Embryonic facial prominence (tissue), 1 donor: ENCODE measurements at regions not wholly inside any gene's neighbourhood (a gene's known extent, or its start where the extent isn't known, plus 50 kb on each side); places are given as distances from the start of the nearest gene placed in this dataset.

Source experiments
- DNase-seq: peaks from one replicate; pipeline ENCODE4 v3.0.0-alpha.2; 2016; ENCODE audit errors: extremely low spot score

DNA sequence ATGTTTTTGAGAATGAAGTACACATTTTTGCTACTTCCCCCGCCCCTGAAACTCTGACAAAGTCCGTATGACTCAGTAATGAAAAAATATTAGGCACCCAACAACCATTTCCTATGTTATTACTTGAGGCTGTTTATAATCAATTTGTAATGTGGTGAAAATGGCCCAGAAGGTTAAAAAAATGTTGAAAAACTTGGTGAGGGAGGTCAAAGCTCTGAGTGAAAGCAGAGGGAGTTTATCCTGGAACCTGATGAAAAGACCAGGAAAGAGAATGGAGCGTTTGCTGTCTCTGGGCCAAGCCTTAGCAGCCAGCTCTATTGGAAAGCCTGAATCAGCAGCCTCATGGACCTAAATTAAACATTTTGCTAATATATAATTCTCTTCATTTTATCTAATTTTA lies 367.7 kb upstream of the NEGR1 start:
- DNase-seq = no peak

DNA sequence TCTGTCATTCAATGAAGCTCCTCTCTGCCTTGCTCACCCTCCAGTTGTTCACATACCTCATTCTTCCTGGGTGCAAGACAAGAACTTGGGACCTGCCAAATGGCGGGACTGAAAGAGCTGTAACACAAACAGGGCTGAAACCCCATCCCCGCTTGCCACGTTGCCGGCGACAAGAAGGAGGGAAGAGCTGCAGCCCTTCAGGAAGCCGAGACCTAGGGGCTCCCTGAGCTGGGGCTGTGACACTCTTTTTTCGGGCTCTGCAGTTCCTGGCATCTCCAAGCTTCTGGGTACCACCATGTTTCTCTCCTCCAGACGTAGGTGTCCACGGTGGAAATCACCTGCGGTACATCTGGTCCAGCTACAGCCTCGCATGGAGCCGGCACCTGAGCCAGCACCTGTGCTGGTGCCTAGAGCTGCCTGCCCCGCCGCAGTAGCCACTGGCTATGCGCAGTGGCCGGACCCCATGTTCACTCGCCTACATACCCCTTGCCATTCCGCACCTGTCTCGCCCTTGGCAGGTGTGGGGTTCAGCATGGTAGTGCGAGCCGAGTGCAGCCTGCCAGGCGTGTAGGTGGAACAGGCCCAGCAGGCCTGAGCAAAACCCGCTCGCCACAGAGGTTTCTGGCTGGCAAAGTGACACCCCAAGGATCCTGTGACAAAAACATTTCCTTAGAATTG lies 367.0 kb upstream of the NEGR1 start:
- DNase-seq = no peak

DNA sequence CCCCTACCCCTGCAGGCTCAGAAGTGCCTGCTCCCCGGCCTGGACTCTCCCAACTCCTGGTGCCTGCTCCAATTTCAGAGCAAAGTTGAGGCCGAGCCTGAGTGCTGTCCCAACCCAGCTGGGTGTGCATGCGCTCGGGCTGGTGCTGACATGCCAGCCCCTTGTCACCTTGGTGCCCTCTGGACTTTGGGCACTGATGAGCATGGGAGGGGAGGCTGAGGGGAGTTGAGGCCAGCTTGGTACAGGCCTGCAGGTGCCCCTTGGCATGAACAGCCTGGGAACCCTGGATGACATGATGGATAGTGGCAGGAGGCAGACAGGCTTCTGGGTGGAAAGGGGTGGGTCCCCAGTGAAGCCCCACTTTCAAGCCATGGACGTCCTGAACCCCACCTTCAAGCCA lies 366.1 kb upstream of the NEGR1 start:
- DNase-seq = no peak

DNA sequence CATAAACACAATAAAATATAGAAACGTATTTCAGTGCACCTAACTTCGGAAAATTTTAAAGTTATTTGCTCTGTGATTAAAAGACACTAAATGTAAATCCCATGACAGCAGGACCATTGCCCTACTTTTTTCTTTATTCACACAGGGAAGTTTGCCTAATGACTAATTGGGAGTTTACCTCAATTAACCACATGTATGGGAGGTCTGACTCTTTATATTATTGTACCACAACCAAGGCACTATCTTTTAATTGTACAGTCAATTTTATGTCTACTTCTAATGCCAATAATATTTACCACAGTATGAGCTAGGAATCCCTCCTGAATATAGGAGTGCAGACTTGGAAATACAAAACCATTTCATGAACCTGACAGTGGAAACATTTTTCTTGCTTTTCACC lies 360.8 kb upstream of the NEGR1 start:
- DNase-seq = no peak

DNA sequence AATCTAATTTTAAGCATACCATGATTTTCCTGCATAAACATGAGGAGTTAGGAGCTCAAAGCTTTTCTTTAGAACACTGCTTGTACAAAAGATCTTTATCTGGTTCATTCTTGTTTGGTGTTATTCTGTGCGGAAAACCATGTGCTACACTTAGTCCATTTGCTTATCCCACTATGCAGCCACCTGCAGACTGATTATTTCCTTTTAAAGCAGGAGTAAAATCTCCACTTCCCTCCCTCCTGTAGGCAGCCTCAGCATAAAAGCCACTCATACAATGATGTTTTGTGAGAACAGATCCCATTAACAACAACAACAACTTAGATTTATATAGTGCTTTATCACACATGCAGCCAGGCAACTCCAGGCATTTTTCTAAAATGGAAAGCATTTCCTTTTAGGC lies 355.3 kb upstream of the NEGR1 start:
- no peak for DNase-seq

DNA sequence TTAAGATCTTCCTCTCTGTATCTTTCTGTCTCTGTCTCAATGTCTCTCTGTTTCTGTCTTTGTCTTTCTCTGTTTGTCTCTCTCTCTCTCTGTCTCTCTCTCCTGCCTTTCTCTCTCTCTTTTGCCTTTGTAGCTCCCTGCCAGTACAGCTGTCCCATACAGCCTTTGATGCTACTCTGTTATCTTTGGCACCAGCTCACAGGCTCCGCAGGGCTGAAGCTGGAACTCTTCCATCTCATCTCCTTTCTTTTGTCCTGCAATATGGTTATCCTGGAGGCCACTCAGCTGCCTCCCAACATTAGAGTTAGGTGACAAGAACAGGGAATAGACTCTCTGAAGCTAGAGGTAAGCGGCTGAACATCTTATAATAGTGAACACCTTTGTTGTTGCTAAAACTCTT lies 354.3 kb upstream of the NEGR1 start:
- DNase-seq = no peak

DNA sequence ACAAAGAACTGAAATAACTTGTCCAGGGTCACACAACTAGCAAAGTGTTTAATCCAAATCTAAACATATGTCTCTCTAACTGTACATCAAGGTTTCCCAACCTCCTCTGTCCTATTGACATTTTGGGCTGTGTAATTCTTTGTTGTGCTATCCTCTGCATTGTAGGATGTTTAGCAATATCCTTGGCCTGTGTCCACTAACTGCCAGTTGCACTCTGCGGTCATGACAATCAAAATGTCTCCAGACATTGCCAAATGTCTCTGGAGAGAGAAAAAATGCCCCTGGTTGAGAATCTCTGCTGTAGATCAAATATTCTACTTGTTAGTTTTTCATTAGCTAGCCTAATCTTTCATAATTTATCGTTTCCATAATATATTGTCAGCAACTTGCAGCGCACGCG lies 353.4 kb upstream of the NEGR1 start:
- no peak for DNase-seq

DNA sequence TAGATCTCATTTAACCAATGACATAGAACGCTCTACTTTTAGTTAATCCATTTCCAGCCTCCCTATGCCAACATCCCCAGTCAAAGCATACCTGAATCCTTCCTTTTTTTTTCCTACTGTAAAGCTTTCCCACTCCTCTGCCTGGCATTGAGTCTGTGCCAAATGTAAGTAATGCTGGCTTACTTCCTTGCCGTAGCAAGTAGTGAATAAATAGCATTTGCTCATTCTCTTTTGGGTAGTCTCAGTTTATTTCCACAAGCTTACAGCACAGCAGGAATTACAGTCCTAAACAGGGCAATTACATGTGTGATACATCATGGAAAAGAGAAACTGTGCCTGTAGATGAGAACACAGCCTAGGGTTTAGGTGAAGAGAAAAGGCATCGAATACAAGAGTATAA lies 352.6 kb upstream of the NEGR1 start:
- no peak for DNase-seq

DNA sequence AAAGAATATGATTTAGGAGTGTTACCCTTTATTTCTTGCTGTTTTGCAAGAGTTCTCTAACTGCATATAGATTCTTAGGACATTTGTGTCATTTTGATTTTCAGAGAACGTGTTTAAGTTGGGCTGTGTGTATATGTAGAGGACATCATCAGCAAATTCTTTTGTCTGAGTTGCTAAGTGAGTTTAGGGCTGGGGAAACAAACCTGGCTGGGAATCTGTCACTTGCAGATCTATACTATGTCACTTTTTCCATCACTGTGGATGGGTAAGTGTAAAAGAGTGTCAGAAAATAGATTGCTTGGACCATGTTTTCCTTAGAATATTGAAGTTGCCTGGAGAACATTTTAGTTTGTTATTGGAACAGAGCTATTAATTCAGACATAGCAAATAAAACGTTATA lies 349.1 kb upstream of the NEGR1 start:
- no peak for DNase-seq

DNA sequence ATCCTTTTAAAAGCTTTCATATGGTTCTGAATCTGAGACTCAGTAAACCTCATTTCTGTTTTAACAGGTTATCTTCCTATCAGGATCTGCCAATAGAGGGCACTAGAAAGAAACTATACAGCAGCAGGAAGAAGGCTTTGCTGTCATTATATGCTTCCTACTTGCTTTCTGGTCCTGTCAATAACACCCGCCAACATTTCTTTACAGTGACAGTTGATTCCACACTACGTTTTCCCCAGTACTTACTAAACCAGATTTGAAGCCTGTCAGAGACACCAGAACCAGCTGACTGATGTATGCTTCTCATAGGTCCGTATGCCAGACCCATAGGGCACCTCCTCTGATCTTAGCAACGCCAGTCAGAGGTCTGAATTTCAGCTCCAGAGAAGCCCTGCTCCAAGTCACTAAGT lies 341.0 kb upstream of the NEGR1 start:
- DNase-seq = peak; percentile 42

DNA sequence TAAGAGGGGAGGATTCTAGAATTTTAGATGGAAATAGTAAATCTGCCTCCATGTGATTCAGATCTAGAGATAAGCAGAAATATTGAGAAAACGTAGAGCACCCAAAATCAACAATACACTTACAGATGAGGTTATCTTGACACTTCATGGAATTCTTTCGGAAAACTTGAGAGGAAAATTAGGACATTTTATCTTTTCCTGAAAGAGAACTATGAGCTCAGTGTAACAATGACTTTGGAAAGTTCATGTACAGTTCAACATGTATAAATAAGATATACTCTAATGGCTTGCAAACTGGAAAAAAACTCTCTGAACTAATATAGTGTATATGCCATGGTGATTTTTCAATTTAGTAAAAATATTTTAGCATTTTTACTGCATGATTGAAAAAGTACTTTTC lies 338.1 kb upstream of the NEGR1 start:
- DNase-seq = no peak

DNA sequence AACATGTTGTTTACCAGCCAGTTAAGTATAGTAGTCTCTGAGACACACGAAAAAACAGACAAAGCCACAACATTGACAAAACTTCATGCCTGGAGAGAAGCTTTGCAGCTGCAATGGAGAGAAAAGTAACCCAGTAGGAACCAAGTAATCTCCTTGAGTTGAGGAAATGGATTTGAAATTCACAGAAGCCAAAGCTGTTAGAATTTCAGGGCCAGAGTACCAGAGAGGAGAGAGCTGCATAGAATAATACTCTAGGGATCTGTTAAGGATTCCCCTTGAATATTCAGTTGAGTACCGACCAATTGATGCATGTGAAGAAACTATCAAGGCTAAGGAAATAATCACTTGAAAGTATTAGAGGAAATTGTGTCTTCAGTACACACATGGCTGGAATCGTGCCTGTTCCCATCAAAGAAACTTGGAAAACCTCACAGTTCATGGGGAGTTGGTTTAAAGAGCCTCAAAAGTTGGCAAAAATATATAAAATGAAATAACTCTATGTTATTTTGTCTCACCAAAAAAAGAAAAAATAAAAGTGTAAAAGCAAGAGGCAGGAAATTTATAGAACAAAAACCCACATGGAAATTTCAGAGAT lies 324.0 kb upstream of the NEGR1 start:
- DNase-seq = no peak

DNA sequence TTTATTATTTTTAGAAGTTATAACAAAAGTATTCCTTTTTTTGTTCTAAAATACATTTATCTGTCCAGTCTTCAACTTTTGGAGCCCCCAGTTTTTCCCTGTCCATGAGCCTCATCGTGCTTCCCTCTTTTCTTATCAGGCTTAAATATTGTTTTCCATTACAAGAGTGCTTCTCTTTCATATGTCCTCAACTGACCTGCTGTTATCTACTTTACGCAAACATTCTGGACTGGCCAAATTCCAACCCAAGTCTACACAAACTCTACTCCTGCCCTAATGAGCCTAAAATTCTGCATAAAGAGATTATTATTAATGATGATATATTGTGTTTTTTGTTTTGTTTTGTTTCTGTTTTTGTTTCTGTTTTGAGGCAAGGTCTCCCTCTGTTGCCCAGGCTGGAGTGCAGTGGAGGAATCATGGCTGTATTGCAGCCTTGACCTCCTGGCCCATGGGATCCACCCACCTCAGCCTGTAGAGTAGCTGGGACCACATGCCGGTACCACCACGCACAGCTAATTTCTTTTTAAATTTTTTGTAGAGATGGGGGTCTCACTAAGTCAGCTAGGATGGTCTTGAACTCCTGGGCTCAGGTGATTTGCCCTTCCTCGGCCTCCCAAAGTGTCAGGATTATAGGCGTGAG lies 318.8 kb upstream of the NEGR1 start:
- DNase-seq = no peak

DNA sequence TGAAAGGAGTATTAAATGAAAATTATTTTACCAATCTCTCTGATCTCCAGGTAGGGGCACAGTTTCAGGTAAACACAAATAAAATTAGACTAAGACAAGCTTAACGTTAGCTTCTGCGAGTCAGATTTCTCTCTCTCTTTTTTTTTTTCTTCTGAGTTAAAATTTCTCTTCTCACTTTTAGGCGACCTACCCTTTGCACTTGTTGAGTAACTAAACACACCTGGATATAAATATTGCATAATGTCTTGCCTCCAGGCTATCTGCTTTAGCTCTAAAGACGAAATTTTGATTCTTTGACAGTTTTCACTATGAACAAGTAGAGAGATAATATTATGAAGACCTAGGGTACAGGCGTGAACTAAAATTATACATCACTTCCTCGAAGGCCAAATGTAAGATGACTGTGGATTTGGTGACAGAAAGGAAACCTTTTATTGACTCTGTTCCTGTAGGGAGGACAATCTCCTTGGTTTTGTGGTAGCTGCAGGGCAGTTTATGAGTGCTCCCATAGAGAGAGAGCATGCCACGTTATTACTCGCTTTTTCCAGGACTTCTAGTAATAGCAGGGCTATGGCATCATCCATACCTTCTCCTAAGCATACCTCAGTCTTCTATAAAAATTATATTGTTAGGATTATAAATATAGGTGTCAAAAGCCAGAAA lies 303.8 kb upstream of the NEGR1 start:
- DNase-seq = no peak

DNA sequence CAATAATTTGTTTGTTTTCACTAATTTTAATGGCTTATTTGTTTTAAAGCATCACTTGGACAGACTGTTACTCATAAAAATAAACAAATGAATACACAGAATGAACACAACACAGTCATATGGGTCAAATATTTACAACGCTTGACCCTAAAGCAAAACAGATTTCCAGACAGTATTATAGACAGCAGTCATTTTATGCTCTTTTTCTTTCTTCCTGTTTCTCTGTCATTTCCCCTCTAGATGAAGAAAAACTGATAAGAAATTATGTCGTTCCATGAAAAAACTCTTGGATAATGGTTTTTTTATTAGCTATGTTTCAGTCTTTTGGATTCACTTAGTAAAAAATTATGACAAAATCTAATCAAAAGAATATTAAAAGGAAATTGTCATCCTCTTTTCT lies 297.3 kb upstream of the NEGR1 start:
- no peak for DNase-seq

DNA sequence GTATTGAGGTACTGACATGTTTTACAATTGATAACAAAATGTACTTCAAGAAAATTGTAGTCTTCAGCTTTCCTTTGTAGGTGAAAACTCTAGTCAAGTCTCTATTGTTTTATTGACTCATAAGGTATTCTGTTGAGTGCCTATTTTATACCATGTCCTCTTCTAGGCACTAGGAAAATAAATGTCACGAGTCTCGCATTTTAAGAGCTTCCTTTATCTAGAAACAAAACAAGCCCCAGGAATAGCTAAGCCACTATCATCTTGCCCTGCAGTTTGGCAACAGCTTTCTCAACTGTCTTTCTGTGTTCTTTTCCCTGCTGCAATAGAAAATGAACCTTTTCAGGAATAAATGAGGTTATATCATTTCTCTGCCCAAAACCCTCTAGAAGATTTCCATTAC lies 288.5 kb upstream of the NEGR1 start:
- DNase-seq = no peak

DNA sequence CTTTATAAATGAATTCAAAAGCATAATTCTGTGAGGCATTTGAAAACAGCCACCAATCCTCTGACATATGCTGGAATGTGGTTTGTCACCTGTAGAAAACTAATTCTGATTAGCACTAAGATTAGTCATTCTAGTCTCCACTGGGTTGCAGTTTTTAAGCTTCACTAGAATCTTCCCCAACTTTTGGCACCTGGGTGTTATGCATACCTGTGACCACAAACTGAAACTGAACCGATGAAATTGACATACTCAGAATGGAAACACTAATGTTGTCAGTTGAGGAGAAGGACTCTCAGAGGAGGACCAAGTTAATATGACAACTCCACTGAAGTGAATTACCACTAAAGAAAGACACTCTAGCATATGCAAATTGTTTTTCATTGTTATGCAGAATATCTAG lies 285.8 kb upstream of the NEGR1 start:
- no peak for DNase-seq

DNA sequence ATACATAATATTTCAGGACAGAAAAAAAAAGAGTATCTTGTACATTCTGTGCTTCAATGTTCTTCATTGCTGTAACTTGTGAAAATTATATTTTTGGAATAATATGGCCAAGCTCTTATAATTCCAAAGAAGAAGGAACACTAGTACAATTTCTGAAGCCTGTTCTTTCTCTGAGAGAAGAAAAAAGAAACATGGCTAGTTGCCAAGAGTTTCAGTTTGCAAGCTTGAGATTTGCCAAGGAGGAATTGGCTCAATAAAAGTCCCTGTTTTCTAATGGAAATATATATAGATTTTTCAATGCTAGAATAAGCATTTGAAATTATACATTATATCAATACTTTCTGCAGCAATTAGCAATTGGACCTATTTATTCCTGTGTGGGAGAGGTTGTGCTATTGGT lies 285.2 kb upstream of the NEGR1 start:
- DNase-seq = no peak

DNA sequence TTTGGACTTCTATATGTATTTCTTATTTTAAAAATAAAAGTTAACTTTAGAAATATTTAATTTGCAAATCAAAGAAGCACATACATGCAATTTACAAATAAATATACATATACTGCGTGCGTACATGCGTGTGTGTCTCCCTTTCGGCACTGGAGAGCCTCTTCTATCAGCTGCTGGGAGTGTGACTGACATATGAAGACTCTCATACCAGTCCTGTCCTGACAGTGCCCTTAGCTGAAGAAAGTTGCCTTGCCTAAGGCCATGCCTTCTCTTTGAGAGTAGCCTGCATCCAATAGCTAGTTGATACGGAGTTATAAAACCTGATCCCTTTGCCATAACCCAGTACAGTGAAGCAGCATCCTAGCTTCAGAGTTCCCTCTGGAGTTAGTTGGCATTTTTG lies 282.4 kb upstream of the NEGR1 start:
- DNase-seq = no peak

DNA sequence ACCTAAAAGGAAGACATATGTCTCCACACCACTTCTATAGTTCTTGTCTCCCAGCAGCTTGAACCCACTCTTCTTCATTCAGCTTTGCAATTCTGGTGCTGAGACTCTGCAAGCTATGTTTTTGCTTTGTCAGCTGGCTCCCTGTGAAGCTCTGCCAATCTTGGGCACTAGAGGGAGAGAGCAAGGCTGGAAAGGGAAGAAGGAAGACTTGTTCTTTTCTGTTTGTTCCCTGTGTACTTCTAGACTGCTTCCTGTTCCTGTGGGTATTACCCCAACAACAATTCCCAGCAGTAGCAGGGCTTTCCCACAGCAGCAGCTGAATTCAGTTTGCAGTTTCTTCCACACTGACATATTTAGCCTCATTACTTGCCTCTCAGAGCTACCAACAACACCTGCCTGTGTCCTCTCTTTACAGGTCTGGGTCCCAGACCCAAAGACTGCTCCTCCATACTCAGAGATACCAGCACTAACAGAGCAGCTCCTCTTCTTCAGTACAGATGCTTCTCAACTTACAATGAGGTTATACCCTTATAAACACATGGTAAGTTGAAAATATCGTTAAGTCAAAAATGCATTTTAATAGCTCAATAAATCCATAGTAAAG lies 275.2 kb upstream of the NEGR1 start:
- no peak for DNase-seq

DNA sequence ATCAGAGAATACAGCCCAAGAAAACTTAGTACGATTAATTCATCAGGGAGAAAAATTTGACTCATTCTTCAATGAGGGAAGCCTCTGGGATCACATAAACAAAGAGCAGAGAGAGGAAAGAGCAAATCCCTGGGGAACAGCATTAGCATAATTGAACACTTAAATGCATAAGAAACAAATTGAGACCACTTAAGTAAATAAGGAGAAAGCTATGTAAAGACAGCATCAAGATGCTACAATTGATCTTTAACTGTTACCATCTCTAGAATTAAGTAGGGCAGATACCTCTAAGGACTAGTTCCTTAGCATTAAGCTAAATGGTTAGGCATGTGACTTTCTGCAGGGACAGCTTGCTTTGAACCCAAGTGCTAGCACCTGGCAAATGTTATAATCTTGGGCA lies 265.1 kb upstream of the NEGR1 start:
- DNase-seq = no peak

DNA sequence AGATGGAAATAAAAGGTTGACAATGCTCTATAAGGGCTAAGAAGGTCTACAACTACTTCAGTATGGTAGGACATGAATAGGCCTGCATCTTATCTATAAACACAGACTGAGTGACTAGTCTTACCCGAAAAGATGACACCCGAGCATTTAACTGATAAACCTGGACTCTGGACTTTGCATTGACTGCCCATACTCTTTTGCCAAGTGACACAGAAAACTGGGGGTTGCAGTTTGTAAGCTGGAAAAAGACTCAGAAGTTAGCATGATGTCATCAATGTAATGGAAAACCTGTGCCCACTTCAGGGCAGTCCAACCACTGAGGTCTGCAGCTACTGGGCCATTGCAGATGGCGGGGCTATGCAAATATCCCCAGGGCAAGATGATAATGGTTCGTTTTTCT lies 258.3 kb upstream of the NEGR1 start:
- DNase-seq = no peak

DNA sequence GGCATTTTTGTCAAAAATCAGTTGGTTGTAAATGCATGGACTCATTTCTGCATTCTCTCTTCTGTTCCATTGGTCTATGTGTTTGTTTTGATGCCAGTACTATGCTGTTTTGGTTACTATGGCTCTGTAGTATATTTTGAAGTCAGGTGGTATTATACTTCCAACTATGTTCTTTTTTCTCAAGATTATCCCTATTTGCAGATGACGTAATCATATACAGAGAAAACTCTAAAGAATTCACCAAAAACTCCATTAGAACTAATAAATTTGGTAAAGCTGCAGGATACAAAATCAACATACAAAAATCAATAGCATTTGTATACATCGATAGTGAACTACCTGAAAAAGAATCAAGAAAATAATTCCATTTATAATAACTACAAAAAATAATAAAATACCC lies 253.1 kb upstream of the NEGR1 start:
- no peak for DNase-seq
